MM.1S (cell line): ENCODE measurements at regions not wholly inside any gene's neighbourhood (a gene's known extent, or its start where the extent isn't known, plus 50 kb on each side); places are given as distances from the start of the nearest gene placed in this dataset.

Source experiments
- CTCF ChIP-seq: fragments of 300-600 bp; sonication (generic); IDR thresholded peaks from 2 replicates; pipeline ENCODE4 v1.5.1; 2016; ENCODE audit warnings: antibody characterized with exemption, low read length, mixed read lengths
- EZH2 ChIP-seq: fragments of 300-600 bp; sonication (generic); optimal IDR thresholded peaks from 2 replicates; pipeline ENCODE3; 2017; ENCODE audit warnings: low read depth, mild to moderate bottlenecking, antibody characterized with exemption, low read length, mixed read lengths

- TF ChIP-seq CTCF (no peak), EZH2 (no peak)
These were observed 253.0 kb upstream of the NSMCE3 start for GRCh38 chr15:29522373-29523276.
